Brain microvascular endothelial cell (primary cell): ENCODE measurements at regions not wholly inside any gene's neighbourhood (a gene's known extent, or its start where the extent isn't known, plus 50 kb on each side); places are given as distances from the start of the nearest gene placed in this dataset.

Experiments
- DNase-seq: peaks from one replicate; pipeline ENCODE4 v3.0.0-alpha.2; 2020
- H3K27ac ChIP-seq: fragments of 250-450 bp; sonication (Bioruptor Pico); 2 replicates; pipeline ENCODE4 v1.5.1; 2020; ENCODE audit warnings: mild to moderate bottlenecking, moderate library complexity
- H3K27me3 ChIP-seq: fragments of 250-450 bp; sonication (Bioruptor Pico); replicated peaks from 2 replicates; pipeline ENCODE4 v1.5.1; 2020; ENCODE audit warnings: mild to moderate bottlenecking
- H3K36me3 ChIP-seq: fragments of 250-450 bp; sonication (Bioruptor Pico); replicated peaks from 2 replicates; pipeline ENCODE4 v1.5.1; 2020; ENCODE audit warnings: mild to moderate bottlenecking
- H3K4me3 ChIP-seq: 2 replicates; pipeline ENCODE4 v1.5.1; 2011; ENCODE audit warnings: low read depth, mild to moderate bottlenecking, control low read depth, low read length, moderate library complexity
- in situ Hi-C: cut with HindIII; loops from 2 replicates; pipeline ENCODE4 v1.10.0; 2017; ENCODE audit warnings: low sequenced_read_pairs, low pct_ligation_motif_present
- TF ChIP-seq, protein P1 (sequence below): IDR thresholded peaks from 2 replicates; pipeline ENCODE4 v1.5.1; 2011; ENCODE audit warnings: low read depth, mild to moderate bottlenecking, moderate library complexity, low read length, control low read depth, inconsistent platforms; ENCODE audit errors: missing control alignments

DNA sequence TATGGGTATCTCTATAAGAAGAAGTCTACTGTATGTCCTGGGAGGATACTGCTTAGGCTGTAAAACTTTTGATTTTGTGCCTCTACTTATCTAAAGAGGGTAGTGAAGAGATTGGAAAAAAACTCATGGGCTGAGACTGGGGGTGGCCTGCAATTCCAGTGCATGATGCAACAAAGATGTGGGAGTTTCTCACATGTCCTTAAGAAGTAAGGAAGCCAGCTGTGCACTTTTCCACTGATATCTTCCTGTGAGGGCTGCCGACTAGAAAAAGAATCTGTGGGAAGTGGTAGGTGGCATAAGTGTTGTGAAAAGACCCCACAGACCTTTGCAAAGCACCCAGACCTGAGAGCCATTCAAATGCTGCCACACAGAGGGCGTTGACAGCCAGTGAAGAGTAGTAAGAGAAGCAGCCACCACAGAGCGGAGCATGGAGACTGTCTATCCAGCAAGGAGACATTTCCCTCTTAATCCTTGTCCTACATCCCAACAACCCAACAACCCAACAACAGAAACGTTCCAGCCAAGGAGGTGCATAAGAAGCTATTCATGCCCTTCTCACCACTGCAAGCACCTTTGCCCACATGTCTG, 65.1 kb downstream of the PFDN4 start:
- in situ Hi-C loops: no loop called here
- no peak overlapping the region for H3K27ac ChIP-seq
- TF ChIP-seq, protein P1, sequence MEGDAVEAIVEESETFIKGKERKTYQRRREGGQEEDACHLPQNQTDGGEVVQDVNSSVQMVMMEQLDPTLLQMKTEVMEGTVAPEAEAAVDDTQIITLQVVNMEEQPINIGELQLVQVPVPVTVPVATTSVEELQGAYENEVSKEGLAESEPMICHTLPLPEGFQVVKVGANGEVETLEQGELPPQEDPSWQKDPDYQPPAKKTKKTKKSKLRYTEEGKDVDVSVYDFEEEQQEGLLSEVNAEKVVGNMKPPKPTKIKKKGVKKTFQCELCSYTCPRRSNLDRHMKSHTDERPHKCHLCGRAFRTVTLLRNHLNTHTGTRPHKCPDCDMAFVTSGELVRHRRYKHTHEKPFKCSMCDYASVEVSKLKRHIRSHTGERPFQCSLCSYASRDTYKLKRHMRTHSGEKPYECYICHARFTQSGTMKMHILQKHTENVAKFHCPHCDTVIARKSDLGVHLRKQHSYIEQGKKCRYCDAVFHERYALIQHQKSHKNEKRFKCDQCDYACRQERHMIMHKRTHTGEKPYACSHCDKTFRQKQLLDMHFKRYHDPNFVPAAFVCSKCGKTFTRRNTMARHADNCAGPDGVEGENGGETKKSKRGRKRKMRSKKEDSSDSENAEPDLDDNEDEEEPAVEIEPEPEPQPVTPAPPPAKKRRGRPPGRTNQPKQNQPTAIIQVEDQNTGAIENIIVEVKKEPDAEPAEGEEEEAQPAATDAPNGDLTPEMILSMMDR: no peak
- no peak for DNase-seq
- no peak overlapping the region for H3K4me3 ChIP-seq
- H3K36me3 ChIP-seq: no peaks in the 10 kb centered on the region
- H3K27me3 ChIP-seq: no peaks in the 10 kb centered on the region

DNA sequence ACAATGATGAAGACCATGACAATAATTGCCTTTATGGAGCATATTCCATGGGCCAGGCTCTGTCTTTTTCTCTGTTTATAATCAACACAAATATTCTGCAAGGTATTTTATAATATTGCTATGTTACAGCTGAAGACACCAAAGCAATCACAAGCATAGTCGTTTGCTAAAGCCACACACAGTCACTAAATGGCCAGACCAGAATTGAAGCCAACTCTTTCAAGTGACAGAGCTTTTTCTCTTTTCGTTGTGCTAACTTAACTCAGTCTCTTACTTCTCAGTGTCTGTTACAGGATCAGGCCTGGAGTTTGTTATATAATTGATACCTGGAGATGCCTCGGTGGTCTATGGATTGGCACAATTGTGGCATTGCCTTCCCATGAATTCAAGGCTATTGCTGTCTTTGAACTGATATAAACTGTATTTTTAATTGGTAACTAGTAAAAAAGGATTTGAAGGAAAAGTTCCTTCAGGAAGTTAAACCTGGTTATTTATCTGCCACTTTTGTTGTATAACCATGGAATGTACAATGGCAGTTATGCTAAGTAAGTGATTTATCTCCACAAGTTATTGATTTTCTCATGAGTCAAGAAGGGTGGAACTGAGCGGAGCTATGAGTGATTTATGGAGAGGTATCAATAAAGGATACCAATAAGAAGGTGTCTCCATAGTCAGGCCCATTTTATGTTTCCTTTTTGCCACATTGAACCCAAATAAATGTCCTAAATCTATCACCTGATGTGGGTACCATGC, 67.6 kb downstream of the PFDN4 start:
- Histone ChIP-seq H3K4me3 (no peak overlapping the region), H3K27me3 (no peaks in the 10 kb centered on the region), H3K27ac (no peak overlapping the region), H3K36me3 (no peaks in the 10 kb centered on the region)
- no peak for DNase-seq
- TF ChIP-seq, protein P1: no peak
- in situ Hi-C loops: no loop called here

DNA sequence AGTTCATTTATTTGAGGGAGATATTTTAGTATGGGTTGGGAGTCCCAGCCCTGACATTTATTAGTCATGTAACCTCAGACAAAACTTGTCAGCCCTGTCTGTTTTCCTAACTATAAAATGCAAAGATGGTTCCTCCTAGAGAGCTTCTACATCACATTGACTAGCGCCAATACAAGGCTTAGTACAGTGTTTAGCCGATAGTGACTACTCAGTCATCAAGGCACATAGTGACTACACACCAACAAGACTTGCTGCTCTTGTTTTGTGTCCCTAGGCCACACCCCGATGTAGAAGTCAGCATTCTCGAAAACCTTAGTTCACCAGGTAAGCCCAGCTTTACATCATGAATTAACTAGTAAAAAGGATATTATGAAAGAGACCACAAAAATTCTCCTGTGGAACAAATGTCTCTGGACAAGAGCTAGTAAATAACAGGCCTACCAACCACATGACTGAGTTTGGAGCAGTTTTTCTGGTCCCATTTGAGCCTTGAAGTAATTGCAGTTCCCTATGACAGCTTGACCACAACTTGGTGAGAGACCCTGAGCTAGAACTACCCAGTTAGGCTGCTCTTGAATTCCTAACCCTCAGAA, 68.8 kb downstream of the PFDN4 start:
- Histone ChIP-seq H3K36me3 (no peaks in the 10 kb centered on the region), H3K27ac (no peak overlapping the region), H3K4me3 (no peak overlapping the region), H3K27me3 (no peaks in the 10 kb centered on the region)
- TF ChIP-seq, protein P1: no peak
- no peak for DNase-seq
- in situ Hi-C loops: no loop called here

DNA sequence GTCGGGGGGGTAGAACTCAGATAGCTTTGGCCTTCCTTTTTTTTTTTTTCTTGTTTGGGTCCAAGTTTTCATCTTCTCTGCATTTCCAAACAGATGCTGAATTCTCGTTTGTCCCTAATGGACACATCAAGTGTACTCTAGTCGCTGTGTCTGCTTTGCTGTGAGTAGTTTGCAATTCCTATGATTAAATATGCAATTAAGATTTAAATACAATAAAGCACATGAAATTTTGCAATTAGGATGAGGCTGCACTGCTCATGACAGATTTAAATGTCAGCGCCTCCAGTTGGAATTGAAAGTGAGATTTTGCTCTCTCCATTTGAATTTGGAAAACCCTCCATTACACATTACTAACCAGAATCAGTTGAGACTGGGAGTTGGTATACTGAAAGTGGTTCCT, 70.4 kb downstream of the PFDN4 start:
- TF ChIP-seq, protein P1: no peak
- DNase-seq: no peak
- H3K36me3 ChIP-seq: no peaks in the 10 kb centered on the region
- H3K27me3 ChIP-seq: no peaks in the 10 kb centered on the region
- H3K27ac ChIP-seq: no peak overlapping the region
- in situ Hi-C loops: no loop called here
- no peak overlapping the region for H3K4me3 ChIP-seq

DNA sequence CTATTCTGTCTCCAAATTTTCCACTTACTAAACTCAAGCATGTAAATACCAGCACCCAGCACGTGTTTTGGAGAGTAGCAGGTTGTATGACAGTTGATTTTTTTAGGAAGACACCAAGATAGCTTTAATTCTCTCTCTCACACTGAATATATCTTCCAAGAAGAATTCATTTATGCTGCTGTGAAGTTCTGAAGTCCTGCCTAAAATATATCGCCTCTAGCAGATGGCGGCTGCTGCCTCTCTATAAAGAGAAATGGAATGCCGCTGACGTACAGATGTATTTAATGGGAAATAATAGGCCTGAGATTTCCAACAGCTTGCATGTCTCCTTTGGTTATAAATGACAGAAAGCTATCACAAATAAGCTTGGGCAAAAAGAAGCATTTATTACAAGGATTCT, 74.7 kb downstream of the PFDN4 start:
- TF ChIP-seq, protein P1: no peak
- H3K36me3 ChIP-seq: no peaks in the 10 kb centered on the region
- in situ Hi-C loops: no loop called here
- H3K27ac ChIP-seq: no peak overlapping the region
- no peak for DNase-seq
- no peaks in the 10 kb centered on the region for H3K27me3 ChIP-seq
- no peak overlapping the region for H3K4me3 ChIP-seq
